ENCODE measurements at regions not wholly inside any gene's neighbourhood (a gene's known extent, or its start where the extent isn't known, plus 50 kb on each side); places are given as distances from the start of the nearest gene placed in this dataset.
"Not testable (repeated sequence)": the region's sequence is repeated elsewhere in the genome, so short reads cannot be mapped to it uniquely, and the experiment has no call there.

DNA sequence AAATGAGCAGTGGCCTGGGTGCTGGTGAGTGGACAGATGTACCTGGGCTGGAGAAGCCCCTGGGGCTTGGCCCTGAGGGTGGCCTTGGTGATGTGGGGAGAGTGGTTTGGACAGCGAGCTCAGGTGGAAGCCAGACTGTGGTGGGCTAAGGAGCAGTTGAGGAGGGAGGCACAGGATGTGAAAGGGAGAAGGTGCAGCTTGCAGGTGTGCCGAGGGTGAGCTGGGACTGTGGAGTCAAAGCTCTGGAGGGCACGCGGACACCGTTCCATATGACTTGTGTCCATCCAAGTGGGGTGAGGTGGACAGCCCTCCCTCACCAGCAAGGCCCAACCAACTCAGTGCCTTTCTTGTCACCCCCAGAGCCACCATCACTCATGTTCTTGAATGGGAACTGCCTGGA is 170.8 kb upstream of the ZNF267 start:
- no peak for DNase-seq (ENCODE audit: low spot score)

DNA sequence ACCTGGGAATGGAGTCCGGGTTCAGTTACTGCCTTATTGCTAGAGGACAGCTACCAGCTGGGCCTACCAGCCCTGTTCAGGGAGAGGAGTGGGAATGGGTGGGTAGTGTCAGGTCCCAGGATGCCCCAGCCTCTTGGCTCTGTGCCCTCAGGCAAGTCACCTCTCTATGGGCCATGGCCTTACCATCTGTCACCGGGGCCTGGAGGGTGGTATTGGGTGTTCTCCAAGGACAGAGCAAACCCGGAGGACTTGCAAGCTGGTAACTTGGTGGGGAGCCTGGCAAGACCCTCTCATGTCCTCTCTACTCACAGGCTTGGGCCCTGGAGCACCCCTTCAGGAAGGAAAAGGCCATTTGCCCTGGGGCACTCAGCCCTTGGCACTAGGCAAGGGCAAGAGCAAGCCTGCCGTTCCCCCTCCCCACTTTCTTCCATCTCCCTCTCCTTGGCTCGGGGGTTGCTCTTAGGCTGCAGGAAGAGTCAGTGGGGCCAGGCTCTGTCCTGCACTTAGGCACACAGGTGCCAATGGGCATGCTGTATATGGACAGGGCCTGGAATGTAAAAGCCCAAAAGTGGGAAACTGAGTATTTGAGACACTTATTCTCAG is 170.0 kb upstream of the ZNF267 start:
- no peak for DNase-seq (ENCODE audit: low spot score)

DNA sequence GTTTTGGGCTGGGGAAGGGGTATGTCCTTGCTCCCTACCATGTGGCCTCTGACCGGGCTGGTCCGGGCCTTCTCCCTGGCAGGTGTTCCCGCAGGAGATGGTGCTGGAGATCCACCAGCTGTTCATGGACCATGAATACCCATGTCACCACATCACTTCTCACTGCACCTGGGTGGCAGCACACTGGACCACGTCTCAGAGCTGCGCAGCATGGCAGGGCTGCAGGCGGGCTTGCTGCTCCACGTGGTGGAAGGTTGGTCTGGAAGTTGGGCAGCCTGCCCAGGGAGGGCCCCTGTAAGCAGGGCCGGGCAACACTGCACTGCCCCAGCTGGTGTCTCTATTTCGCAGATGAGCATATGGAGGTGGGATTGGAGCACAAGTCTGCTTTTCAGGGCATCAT is 169.5 kb upstream of the ZNF267 start:
- no peak for DNase-seq (ENCODE audit: low spot score)

DNA sequence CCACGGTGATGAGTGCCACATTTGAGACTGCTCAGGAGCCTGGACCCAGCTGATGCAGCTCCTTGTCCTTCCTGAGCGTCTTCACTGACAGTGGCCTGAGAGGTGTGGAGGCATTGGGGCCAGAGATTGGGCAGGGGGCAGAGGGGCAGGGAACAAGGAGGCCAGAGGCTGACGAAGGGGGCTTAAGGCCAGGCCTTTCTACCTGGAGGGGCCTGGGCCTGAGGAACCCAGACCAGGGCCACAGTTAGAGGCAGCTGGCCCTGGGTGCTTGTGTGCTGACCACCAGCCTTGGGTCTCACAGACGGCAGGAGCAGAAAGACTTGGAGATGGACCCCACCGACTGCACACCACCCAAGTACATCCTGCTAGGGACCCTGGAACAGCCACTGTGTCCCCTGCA is 168.2 kb upstream of the ZNF267 start:
- DNase-seq (ENCODE audit: low spot score), result no peak

DNA sequence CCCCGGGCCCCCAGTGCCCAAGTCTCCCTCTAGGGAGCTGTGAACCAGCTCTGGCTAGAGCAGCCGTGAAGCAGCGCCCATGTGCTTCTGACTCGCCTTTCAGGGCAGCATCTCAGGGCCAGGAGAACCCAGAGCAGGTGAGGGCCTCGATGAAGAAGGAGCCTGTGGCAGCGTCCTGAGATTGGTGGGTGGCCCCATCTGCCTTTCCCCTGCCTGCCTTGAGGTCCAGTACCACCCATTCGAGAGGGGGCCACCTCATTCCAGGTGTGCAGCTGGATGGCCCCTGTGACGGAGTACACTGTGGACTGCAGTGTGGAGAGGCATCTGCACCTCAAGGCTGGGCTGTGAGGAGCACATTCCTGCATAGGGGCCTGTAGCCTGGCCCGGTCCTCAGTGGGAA is 167.3 kb upstream of the ZNF267 start:
- DNase-seq (ENCODE audit: low spot score), result no peak

GRCh38 chr16:31706925-31707324 is 166.7 kb upstream of the ZNF267 start:
- no peak for DNase-seq (ENCODE audit: low spot score)

- no peak for DNase-seq (ENCODE audit: low spot score)
Observed at GRCh38 chr16:31707743-31708335, 165.8 kb upstream of the ZNF267 start.

DNA sequence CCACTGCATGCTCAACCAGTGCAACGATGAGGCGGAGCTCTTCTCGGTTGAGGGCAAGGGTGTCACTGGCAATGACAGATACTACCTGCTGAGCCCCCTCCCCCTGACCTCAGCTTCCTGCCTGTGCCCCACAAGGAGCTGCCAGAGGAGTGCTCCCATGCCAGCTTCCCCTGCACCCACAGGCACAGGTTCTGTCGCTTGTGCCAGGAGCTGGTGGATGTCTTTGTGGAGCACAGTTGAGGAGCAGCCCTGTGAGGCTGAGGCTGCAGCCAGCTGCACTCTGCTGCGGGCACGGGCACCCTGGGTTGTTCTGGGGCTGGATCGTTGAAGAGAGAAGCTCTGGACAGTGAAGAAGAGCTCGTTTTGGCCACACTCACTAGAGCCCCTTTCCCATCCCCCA is 165.3 kb upstream of the ZNF267 start:
- no peak for DNase-seq (ENCODE audit: low spot score)

DNA sequence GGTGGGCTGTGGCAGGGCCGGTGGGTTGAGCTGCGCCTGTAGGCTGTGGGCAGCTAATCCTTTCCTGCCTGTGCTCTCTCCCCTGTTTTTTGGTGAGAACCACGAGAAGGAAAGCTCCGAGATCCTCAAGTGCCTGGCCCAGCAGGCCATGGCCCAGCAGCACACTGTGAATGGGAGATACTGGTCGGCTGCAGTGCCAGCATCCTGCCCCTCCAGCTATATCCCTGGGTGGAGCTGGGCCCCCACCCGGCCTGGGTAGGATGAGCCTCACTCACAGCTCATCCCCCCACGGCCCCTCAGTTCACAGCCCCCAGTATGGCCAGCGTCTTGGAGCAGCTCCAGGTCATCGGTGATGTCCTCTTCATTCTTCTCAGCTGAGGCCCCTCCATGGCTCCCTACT is 164.4 kb upstream of the ZNF267 start:
- no peak for DNase-seq (ENCODE audit: low spot score)

DNA sequence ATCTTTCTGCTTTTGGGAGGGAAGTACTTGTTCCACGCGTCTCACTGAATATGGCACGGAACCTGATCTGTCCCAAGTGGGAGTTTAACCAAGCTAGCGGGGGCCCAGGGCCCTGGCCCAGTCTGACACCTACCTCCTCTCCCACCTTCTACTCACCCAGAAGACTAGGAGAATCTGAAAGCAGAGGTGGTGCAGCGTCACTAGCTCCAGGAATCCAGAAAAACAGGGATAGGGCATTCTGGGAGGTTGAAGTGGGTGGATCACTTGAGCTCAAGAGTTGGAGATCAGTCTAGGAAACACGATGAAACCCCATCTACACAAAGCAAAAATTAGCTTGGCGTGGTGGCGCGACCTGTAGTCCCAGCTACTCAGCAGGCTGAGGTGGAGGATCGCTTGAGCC is 163.5 kb upstream of the ZNF267 start:
- DNase-seq (ENCODE audit: low spot score), result no peak

- no peak for DNase-seq (ENCODE audit: low spot score)
Observed at GRCh38 chr16:31710880-31711279, 162.7 kb upstream of the ZNF267 start.

- no peak for DNase-seq (ENCODE audit: low spot score)
Observed at GRCh38 chr16:31711344-31711845, 162.2 kb upstream of the ZNF267 start.

- DNase-seq (ENCODE audit: low spot score), result no peak
Observed at GRCh38 chr16:31712064-31712540, 161.5 kb upstream of the ZNF267 start.

GRCh38 chr16:31713071-31713944 is 160.3 kb upstream of the ZNF267 start:
- peak; percentile 90 for DNase-seq (ENCODE audit: low spot score)

DNA sequence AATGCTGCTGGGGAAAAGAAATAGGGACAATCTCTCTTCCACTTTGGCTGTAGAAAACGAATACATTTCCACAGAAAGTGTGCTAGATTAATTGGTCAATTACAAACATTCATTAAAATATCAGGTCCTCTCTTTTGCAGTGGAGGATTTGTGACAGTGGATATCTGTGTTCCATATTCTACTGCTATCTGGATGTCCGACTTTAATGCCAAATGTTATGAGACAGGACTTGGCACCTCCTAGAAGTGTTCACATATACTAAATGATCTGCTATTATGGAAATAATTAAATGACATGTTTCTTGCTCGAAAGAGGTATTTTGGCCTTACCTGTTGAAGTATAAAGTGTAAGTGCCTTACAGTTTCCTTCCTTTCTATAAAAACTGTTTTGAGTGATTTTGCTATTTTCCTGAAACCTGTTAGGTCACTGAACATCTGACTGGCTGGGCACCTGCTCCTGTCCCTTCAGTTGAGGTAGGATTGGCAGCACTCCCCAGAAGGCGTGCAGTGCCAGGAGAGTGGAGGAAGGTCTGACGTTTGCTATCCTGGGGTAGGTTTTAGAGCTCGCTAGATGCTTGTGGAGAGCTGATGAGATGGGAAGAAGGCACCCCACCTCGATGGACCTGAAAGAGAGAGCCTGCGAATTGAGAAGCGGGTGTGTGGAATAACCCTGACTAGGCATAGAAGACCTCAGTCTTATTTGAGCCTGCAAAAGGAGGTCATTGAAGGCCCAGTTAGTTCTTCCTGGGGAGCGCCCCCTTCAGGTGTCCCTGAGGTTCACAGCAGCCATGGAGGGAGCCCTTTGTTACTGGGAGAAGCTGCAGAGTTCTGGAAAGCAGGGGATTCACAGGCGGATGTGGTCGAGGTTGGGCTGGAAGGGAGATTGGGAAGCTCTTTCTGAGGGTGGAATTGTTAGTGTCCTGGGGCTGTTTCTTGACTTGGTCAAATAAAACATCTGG is 159.4 kb upstream of the ZNF267 start:
- DNase-seq (ENCODE audit: low spot score), result no peak

DNA sequence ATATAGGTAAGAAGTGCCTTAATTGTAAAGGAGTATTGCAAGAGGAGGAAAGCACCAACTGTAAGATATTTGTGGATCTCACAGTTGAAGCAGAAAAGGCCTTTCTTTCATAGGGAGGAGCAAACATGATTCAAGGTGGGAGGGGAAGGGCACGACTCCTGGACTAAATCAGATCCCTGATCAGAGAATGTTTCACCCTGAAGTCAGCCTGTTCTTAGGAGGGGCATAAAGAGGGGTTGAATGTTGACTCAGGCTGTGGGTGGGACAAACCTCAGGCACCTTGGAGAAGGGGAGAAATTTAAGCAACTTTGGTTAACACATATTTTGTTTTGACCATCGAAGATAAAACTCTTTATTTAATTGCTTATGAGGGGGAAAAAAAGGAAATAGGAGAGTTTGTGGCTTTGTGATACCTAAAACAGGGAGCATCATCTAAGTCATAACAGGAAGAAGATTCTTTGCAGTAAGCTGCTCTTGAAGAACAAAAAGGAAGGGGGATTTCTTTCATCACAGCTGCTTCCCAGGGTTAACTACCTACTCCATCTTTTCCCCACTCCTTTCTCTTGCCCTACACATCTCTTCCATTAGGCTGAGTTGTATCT is 158.6 kb upstream of the ZNF267 start:
- DNase-seq (ENCODE audit: low spot score), result no peak

DNA sequence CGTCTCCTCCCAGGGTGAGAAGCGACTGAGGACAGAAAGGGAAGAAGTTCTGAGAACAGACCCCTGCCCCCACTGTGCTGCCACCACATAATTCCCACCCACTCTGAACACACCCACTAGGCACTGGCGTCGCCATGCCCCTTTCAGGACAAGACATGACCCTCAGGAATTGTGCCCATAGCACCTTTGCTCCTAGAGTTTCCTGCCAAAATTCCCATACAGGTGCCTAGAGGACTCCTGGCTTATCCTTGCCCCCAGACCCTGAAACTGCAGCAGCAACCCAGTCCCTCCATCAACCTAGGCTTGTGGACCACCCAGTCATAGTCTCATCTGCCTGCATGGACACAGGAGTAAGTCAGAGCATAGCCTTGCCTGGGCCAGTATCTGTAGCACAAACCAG is 157.7 kb upstream of the ZNF267 start:
- no peak for DNase-seq (ENCODE audit: low spot score)

- no peak for DNase-seq (ENCODE audit: low spot score)
Observed at GRCh38 chr16:31718998-31719397, 154.6 kb upstream of the ZNF267 start.

DNA sequence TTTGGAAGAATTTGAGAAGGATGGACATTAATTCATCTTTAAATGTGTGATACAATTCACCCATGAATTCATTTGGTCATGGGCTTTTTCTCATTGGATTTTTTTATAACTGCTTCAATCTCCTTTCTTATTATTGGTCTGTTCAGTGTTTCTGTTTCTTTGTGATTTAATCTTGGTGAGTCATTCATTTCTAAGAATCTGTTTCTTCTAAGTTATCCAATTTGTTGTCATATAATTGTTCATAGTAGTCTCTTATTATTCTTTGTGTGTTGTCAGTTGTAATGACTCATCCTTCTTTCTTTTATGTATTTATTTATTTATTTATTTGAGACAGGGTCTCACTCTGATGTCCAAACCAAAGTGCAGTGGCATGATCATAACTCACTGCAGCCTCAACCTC is 146.1 kb upstream of the ZNF267 start:
- DNase-seq (ENCODE audit: low spot score), result no peak

- no peak for DNase-seq (ENCODE audit: low spot score)
Observed at GRCh38 chr16:31734265-31734664, 139.3 kb upstream of the ZNF267 start.

DNA sequence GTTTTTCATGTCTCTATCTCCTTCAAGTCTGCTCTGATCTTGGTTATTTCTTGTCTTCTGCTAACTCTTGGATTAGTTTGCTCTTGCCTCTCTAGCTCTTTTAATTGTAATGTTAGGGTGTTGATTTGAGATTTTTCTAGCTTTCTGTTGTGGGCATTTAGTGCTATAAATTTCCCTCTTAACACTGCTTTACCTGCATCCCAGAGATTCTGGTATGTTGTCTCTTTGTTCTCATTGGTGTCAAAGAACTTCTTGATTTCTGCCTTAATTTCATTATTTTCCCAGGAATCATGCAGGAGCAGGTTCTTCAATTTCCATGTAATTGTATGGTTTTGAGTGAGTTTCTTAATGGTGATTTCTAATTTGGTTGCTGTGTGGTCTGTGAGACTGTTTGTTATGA is 128.5 kb upstream of the ZNF267 start:
- DNase-seq (ENCODE audit: low spot score), result not testable (repeated sequence)

Measured in CD4-positive, alpha-beta T cell treated with Interleukin-6 at 100 ng/mL for 8 hours (primary cell).